ENCODE measurements at regions not wholly inside any gene's neighbourhood (a gene's known extent, or its start where the extent isn't known, plus 50 kb on each side); places are given as distances from the start of the nearest gene placed in this dataset.

DNA sequence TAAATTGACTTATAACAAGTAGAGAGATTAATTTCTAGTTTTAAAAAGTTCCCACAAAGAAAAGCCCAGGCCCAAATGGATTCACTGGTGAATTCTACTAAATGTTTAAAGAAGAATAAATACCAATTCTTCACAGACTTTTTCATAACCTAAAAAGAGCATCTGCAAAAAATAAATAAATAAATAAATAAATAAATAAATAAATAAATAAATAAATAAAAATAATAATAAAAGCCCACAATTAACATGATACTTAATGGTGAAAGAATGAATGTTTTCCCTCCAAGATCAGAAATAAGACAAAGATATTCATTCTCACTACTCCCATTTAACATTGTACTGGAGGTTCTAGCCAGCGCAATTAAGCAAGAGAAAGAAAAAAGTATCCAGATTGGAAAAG is 97.6 kb upstream of the KAZN start:
- TF ChIP-seq, protein P1, sequence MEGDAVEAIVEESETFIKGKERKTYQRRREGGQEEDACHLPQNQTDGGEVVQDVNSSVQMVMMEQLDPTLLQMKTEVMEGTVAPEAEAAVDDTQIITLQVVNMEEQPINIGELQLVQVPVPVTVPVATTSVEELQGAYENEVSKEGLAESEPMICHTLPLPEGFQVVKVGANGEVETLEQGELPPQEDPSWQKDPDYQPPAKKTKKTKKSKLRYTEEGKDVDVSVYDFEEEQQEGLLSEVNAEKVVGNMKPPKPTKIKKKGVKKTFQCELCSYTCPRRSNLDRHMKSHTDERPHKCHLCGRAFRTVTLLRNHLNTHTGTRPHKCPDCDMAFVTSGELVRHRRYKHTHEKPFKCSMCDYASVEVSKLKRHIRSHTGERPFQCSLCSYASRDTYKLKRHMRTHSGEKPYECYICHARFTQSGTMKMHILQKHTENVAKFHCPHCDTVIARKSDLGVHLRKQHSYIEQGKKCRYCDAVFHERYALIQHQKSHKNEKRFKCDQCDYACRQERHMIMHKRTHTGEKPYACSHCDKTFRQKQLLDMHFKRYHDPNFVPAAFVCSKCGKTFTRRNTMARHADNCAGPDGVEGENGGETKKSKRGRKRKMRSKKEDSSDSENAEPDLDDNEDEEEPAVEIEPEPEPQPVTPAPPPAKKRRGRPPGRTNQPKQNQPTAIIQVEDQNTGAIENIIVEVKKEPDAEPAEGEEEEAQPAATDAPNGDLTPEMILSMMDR (IDR thresholded peaks at IDR 0.05) = no peak
- TF ChIP-seq POLR2A (IDR thresholded peaks at IDR 0.05) = no peak
- TF ChIP-seq EP300 (IDR thresholded peaks at IDR 0.05; ENCODE audit: low read depth) = no peak
- TF ChIP-seq POLR2AphosphoS5 (IDR thresholded peaks at IDR 0.05) = no peak
- intact Hi-C loops (cut with DNase I; ENCODE audit: low total_unique reads) = no loop called here
- Histone ChIP-seq H3K9me3 (no peaks in the 10 kb centered on the region), H3K27ac (no peak overlapping the region), H3K36me3 (no peaks in the 10 kb centered on the region), H3K4me1 (peaks cover 0 to 7% (median 0%) of the 10 kb centered on the region in 4 donors), H3K27me3 (no peaks in the 10 kb centered on the region), H3K4me3 (no peak overlapping the region)
- WGBS, 2 donors (ENCODE audit: low coverage in 1 of 2) = 93 to 100% methylated on average over 1 of the region's 1 CpG
- no peak for DNase-seq
- in situ Hi-C loops (cut with MboI; ENCODE audit: low pct_ligation_motif_present in 1 of 4, low pct_unique_long_range_greater_than_20kb in 1 of 4, low sequenced_read_pairs in 3 of 4) = no loop called here

DNA sequence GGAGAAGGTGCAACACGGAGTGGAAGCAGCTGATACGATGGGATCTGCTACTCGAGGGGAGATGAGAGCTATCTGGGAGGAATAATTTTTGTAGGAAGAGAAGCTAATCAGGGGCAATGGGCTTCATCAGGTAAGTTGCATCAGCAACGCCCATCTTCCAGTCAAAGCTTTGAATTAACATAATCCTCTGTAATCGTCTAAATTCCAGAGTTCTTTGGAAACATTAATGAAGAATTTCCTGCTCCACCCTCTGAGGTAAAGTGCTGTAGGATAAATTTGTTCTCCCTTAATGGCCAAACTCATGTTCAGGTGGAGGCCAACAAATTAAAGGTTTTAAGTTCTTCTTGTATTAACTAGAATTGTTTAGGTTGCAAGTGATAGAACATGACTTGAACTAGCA is 94.0 kb upstream of the KAZN start:
- Histone ChIP-seq H3K27ac (no peak overlapping the region), H3K36me3 (no peaks in the 10 kb centered on the region), H3K27me3 (no peaks in the 10 kb centered on the region), H3K4me3 (no peak overlapping the region), H3K9me3 (no peaks in the 10 kb centered on the region), H3K4me1 (peaks cover 0 to 7% (median 0%) of the 10 kb centered on the region in 4 donors)
- DNase-seq = no peak
- 72 to 74% methylated on average over 5 of the region's 5 CpGs for WGBS, 2 donors (ENCODE audit: low coverage in 1 of 2)
- in situ Hi-C loops (cut with MboI; ENCODE audit: low pct_ligation_motif_present in 1 of 4, low pct_unique_long_range_greater_than_20kb in 1 of 4, low sequenced_read_pairs in 3 of 4) = no loop called here
- TF ChIP-seq POLR2A (IDR thresholded peaks at IDR 0.05) = no peak
- TF ChIP-seq POLR2AphosphoS5 (IDR thresholded peaks at IDR 0.05) = no peak
- TF ChIP-seq, protein P1 (IDR thresholded peaks at IDR 0.05) = no peak
- TF ChIP-seq EP300 (IDR thresholded peaks at IDR 0.05; ENCODE audit: low read depth) = no peak
- intact Hi-C loops (cut with DNase I; ENCODE audit: low total_unique reads) = no loop called here

DNA sequence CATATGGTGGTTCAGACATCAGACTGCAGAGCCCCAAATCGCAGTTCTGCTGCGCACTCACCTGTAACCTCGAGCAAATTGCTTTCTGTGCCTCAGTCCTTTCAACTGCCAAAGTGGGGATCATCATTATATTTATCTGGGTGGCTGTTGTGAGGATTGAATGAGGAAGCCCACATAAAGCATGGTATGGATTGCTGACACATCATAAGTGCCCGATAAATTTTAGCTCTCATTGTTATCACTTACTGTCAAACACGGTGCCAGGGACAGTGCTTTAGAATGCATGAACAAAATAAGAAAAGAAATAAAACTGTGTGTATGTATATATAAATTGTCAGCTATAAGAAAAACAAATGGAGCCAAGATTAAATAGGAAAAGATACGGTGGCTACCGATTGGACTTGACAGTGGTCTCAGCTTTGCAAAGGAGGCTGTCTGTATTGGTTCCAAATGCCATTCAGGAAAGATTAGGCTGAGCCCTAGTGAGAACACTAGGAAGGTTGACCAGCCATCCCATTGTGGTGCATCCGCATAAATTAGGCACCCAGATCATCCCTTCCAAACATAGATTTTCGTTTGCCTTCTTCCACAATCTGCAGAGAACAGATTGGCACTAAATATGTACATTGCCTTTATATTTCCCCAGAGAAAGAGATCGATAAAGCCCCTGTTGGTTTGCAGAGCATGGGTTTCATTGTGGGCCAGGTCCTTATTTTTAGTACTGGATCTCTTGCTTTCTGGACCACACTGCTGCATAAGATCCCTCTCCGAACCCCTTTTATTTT is 91.8 kb upstream of the KAZN start:
- Histone ChIP-seq H3K9me3 (no peaks in the 10 kb centered on the region), H3K27ac (no peak overlapping the region), H3K4me3 (no peak overlapping the region), H3K27me3 (no peaks in the 10 kb centered on the region), H3K4me1 (no peaks in the 10 kb centered on the region), H3K36me3 (no peaks in the 10 kb centered on the region)
- in situ Hi-C loops (cut with MboI; ENCODE audit: low pct_ligation_motif_present in 1 of 4, low pct_unique_long_range_greater_than_20kb in 1 of 4, low sequenced_read_pairs in 3 of 4) = no loop called here
- intact Hi-C loops (cut with DNase I; ENCODE audit: low total_unique reads) = no loop called here
- TF ChIP-seq, protein P1 (IDR thresholded peaks at IDR 0.05) = no peak
- TF ChIP-seq POLR2AphosphoS5 (IDR thresholded peaks at IDR 0.05) (no peak), POLR2A (IDR thresholded peaks at IDR 0.05) (no peak), EP300 (IDR thresholded peaks at IDR 0.05; ENCODE audit: low read depth) (no peak)
- DNase-seq = no peak
- 84 to 88% methylated on average over 4 to 11 of the region's 11 CpGs for WGBS, 2 donors (ENCODE audit: low coverage in 1 of 2)

DNA sequence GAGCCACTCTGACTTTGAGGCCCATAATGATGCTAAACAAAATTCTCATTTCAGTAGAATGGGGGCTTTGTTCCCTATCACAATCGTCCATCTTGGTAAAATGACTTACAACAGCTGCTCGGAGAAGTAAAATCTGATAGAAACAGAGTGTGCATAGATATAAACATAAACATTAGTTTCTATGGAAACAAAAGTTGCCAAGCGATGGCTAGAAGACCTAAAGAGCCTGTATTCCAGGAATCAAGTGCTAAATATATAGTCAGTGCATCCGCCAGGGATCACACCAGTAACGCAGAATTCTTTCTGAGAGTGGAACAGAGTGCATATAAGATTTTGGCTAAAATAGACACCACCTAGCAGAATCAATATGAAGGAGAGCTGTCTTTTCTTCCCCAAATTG is 91.2 kb upstream of the KAZN start:
- in situ Hi-C loops (cut with MboI; ENCODE audit: low pct_ligation_motif_present in 1 of 4, low pct_unique_long_range_greater_than_20kb in 1 of 4, low sequenced_read_pairs in 3 of 4) (no loop called here), intact Hi-C loops (cut with DNase I; ENCODE audit: low total_unique reads) (no loop called here)
- no peak for DNase-seq
- 49 to 50% methylated on average over 5 of the region's 5 CpGs for WGBS, 2 donors (ENCODE audit: low coverage in 1 of 2)
- H3K4me3 ChIP-seq = no peak overlapping the region
- H3K27ac ChIP-seq = no peak overlapping the region
- H3K9me3 ChIP-seq = no peaks in the 10 kb centered on the region
- TF ChIP-seq POLR2AphosphoS5 (IDR thresholded peaks at IDR 0.05) = no peak
- no peak for TF ChIP-seq POLR2A (IDR thresholded peaks at IDR 0.05)
- TF ChIP-seq, protein P1 (IDR thresholded peaks at IDR 0.05) = no peak
- TF ChIP-seq EP300 (IDR thresholded peaks at IDR 0.05; ENCODE audit: low read depth) = no peak
- H3K27me3 ChIP-seq = no peaks in the 10 kb centered on the region
- no peaks in the 10 kb centered on the region for H3K36me3 ChIP-seq
- no peaks in the 10 kb centered on the region for H3K4me1 ChIP-seq
